RPMI7951 (cell line): ENCODE measurements at regions not wholly inside any gene's neighbourhood (a gene's known extent, or its start where the extent isn't known, plus 50 kb on each side); places are given as distances from the start of the nearest gene placed in this dataset.

Source experiments
- DNase-seq: peaks from one replicate; pipeline ENCODE4 v3.0.0-alpha.2; 2012; ENCODE audit warnings: low read depth

DNA sequence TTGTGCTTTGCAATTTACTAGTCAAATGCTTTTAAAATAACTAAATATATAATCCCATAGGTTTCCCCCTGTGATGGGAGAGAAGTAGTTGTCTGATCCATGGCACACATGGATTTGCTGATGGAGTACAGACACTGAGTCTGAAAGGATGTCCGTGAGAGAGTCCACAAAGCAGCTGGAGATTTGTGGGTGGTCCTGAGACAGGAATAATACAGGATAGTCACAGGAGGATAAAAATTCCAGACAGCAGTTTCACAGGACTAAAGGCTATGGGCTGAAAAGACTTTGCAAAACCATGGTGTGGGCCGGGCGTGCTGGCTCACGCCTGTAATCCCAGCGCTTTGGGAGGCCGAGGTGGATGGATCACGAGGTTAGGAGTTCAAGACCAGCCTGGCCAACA, 58.7 kb upstream of the ZFR start:
- no peak for DNase-seq

DNA sequence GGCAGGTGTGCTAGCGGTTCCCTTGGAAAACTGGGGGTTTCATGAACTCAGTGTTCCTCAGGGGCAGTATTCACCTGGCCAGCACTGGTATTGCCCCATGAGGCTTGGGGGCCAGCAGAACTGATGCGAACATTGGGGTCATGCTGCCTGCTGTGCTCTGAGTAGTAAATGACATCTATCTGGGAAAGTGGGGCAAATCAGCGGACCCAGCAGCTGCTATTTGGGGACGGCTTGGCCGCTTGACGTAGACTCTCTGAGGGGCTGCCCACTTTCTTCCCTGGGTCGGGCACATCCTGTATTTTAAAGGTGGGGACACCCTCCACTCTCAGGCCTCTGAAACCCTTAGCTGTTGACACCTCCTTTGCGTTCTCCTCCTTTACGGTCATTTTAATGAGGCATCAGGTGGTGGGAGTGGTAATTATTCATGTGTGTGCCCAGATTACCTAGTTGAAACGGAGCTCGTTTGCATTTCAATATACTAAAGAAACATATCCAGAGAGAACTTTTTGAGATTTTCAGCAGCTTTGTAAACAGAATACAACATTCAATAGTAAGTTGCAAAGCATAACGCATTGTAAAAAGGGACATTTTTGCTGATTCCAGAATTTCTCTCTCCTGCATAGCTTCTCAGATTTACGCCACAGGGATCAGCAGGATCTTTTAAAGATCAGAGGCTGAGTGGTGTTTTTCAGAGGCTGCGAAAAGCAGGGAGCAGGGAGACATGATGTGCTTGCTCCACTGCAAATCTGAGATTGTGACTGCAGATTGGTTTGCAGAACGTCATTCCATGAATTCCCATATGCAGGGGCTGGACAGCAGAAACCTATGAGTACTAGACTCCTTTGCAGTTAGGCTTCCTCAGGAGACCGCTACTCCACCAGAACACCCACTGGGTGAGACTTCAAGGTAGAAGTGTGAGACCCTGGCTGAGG, 56.8 kb upstream of the ZFR start:
- no peak for DNase-seq

DNA sequence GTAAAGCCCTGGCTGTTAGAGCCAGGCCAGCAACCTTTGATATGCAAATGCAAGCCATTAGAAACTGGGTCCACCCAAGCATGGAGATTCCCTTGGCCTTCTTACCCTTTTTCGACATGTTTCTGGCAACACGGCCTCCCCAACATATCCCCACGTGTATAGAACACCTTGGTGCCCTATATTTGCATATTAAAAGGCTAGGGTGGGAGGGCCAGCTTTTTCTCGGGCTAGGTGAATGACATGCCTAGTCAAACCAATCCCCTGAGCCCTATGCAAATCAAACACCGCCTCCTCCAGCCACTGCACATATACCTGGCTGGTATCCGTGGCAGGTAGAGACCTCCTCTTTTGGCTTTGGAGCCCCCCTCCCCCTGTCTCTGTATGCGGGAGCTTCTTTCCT, 55.6 kb upstream of the ZFR start:
- no peak for DNase-seq

DNA sequence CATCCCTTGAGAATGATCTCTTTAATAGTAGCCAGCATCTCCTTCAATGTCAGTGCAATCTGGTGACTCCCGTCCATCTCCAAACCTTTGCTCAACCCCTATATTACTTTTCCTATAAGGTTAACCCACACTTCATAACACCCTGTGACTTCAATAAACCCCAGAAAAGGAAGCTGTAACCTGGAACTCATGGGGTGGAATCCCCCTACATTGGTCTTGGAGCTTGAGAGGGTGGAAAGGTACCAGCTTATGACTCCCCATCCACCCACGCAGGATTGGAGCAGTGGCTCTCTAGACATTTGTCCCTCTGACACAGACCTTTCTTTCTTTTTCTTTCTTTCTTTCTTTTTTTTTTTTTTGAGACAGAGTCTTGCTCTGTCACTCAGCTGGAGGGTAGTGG, 54.7 kb upstream of the ZFR start:
- no peak for DNase-seq

DNA sequence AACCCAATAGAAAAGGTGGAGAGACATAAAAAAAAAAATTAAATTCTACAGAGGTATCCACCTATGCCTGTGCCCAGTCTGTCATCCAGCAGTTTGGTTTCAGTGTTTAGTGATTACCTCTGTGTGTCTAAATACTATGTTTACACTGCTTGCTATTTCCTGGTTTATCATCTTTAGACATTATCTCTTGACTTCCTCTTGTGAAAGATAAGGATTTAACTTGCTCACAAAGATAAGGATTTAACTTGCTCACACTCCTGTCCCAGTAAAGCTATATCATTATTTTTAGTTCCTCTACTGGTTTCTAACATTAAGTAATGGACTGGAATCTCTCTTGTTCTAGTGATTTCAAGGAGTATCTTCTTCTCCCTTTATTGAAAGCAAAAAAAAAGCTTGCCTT, 53.9 kb upstream of the ZFR start:
- DNase-seq = no peak

DNA sequence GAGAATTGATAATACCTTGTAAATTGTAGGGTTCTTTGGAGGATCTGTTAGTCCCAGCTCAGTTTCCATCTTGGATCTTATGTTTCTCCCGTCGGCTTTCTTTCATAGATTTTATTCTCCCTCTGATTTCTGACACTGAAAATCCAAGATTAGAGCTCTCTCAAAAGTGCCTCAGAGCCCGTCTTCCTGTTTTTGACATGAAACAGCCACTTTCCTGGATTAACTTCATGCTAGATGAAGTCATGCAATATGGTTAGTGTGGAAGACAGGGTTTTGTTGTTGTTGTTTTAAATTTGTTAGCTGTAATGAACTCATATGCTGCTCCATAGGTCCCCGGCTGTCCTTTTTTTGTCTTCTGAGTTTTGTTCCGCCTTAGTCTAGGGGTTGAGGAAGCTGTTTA, 51.6 kb upstream of the ZFR start:
- no peak for DNase-seq

DNA sequence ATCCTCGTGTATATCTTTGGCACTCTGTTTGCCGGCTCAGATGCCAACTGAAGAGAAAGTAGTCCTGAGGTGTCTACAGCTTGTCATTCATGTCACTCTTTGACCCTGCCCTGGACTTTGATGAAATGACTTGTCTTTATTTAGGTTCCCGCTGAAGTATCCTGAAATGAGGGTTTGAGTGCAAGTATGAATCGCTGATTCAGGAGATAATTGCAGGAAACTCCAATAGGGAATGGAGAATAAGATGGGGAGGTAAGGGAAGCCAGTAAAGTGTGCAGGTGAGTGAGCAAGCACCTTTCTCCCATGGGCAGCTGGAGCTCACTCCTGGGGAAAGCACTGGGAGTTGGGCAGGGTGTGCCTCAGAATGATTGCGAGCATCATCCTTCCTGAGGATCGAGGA, 50.3 kb upstream of the ZFR start:
- DNase-seq = no peak
